Naive B cell (primary cell): ENCODE measurements at regions not wholly inside any gene's neighbourhood (a gene's known extent, or its start where the extent isn't known, plus 50 kb on each side); places are given as distances from the start of the nearest gene placed in this dataset.

ENCODE experiments used
- ATAC-seq, 2 donors: fragments of 150-1000 bp; cut with Tn5 transposase; 2 replicates each; pipeline ENCODE4 v1.10.0; 2021; ENCODE audit warnings: low read depth in 2 of 2, mild to moderate bottlenecking in 2 of 2, moderate library complexity in 2 of 2
- DNase-seq: peaks from one replicate; pipeline ENCODE4 v3.0.0; 2022
- H3K27ac Mint-ChIP-seq, 6 donors: one replicate each; pipeline ENCODE4 v1.8.0; 2020 to 2022; ENCODE audit warnings: mild to moderate bottlenecking in 6 of 6, mixed read lengths in 6 of 6, moderate library complexity in 5 of 6, inconsistent platforms in 2 of 6
- H3K27me3 Mint-ChIP-seq, 3 donors: one replicate each; pipeline ENCODE4 v1.8.0; 2021 to 2022; ENCODE audit warnings: mixed read lengths in 3 of 3, mild to moderate bottlenecking in 1 of 3
- H3K36me3 Mint-ChIP-seq, 2 donors: one replicate each; pipeline ENCODE4 v1.8.0; 2020 to 2022; ENCODE audit warnings: mixed read lengths in 2 of 2, inconsistent platforms in 1 of 2, mild to moderate bottlenecking in 1 of 2
- H3K4me1 Mint-ChIP-seq, 3 donors: one replicate each; pipeline ENCODE4 v1.8.0; 2020 to 2022; ENCODE audit warnings: mixed read lengths in 3 of 3, inconsistent platforms in 1 of 3, mild to moderate bottlenecking in 1 of 3, moderate library complexity in 1 of 3
- H3K4me3 Mint-ChIP-seq, 8 donors: one replicate each; pipeline ENCODE4 v1.8.0; 2020 to 2022; ENCODE audit warnings: mild to moderate bottlenecking in 8 of 8, mixed read lengths in 8 of 8, moderate library complexity in 8 of 8, inconsistent platforms in 2 of 8
- H3K9me3 Mint-ChIP-seq, 7 donors: one replicate each; pipeline ENCODE4 v1.8.0; 2020 to 2022; ENCODE audit warnings: mixed read lengths in 7 of 7, mild to moderate bottlenecking in 5 of 7, inconsistent platforms in 2 of 7, moderate library complexity in 1 of 7

- ATAC-seq (no peak), DNase-seq (no peak)
- H3K4me1 Mint-ChIP-seq = peaks cover 0 to 7% (median 0%) of the 10 kb centered on the region in 3 donors
- no peaks in the 10 kb centered on the region for H3K36me3 Mint-ChIP-seq
- no peaks in the 10 kb centered on the region for H3K9me3 Mint-ChIP-seq
- H3K27me3 Mint-ChIP-seq = peaks cover 12 to 20% (median 13%) of the 10 kb centered on the region in 3 donors
- H3K4me3 Mint-ChIP-seq = no peak overlapping the region
- H3K27ac Mint-ChIP-seq = no peak overlapping the region
These were observed 61.8 kb upstream of the SLC30A5 start for GRCh38 chr5:69032009-69032408.

DNA sequence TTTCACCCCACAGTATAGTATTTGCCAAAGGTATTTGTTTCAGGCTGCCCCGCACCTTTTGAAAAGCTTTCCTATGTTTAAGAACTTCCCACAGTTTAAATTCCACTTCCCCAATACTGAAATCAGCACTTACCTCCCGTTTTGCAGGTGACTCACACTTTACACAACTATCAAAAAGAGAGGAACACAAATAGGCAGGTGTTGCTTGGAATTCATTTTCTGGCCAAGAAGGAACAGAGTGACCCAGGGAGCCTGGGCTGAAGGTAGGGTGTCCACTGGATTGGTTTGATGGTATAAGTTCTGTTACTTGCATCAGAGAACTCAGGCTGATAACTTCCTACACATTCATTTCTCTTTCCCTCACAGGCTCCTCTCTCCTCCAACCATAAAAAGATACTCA lies 60.1 kb upstream of the SLC30A5 start:
- peaks cover 12 to 20% (median 13%) of the 10 kb centered on the region in 3 donors for H3K27me3 Mint-ChIP-seq
- no peak overlapping the region for H3K27ac Mint-ChIP-seq
- no peak overlapping the region for H3K4me3 Mint-ChIP-seq
- H3K36me3 Mint-ChIP-seq = no peaks in the 10 kb centered on the region
- H3K4me1 Mint-ChIP-seq = peaks cover 0 to 5% (median 0%) of the 10 kb centered on the region in 3 donors
- ATAC-seq (no peak), DNase-seq (no peak)
- no peaks in the 10 kb centered on the region for H3K9me3 Mint-ChIP-seq

- Mint-ChIP-seq H3K27me3 (peaks cover 12 to 20% (median 13%) of the 10 kb centered on the region in 3 donors), H3K9me3 (no peaks in the 10 kb centered on the region), H3K4me3 (no peak overlapping the region), H3K4me1 (no peaks in the 10 kb centered on the region), H3K27ac (no peak overlapping the region), H3K36me3 (no peaks in the 10 kb centered on the region)
- DNase-seq (no peak), ATAC-seq (no peak)
These were observed 58.9 kb upstream of the SLC30A5 start for GRCh38 chr5:69034898-69035297.

GRCh38 chr5:69035665-69036064 lies 58.1 kb upstream of the SLC30A5 start:
- no peaks in the 10 kb centered on the region for H3K36me3 Mint-ChIP-seq
- H3K4me3 Mint-ChIP-seq = no peak overlapping the region
- H3K4me1 Mint-ChIP-seq = no peaks in the 10 kb centered on the region
- H3K27ac Mint-ChIP-seq = no peak overlapping the region
- H3K9me3 Mint-ChIP-seq = no peaks in the 10 kb centered on the region
- DNase-seq = no peak
- H3K27me3 Mint-ChIP-seq = peaks cover 12 to 15% (median 13%) of the 10 kb centered on the region in 3 donors
- ATAC-seq = no peak

DNA sequence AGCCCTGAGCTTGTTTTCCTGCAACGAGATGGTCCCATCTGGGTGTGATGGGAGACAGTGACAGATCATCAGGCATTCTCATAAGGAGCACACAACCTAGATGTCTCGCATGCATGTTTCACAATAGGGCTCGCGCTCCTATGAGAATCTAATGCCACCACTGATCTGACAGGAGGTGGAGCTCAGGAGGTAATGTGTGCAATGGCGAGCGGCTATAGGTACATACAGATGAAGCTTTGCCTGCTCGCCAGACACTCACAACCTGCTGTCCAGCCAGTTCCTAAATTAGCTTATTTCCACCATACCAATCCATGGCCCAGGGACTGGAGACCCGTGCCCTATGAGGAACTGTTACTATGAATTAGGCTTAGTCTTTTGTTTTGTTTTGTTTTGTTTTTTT lies 55.3 kb upstream of the SLC30A5 start:
- no peak for DNase-seq
- no peaks in the 10 kb centered on the region for H3K36me3 Mint-ChIP-seq
- H3K9me3 Mint-ChIP-seq = no peaks in the 10 kb centered on the region
- no peak for ATAC-seq
- H3K27me3 Mint-ChIP-seq = no peaks in the 10 kb centered on the region
- no peak overlapping the region for H3K27ac Mint-ChIP-seq
- no peak overlapping the region for H3K4me3 Mint-ChIP-seq
- H3K4me1 Mint-ChIP-seq = peaks cover 0 to 5% (median 0%) of the 10 kb centered on the region in 3 donors

- Mint-ChIP-seq H3K27ac (no peak overlapping the region), H3K27me3 (no peaks in the 10 kb centered on the region), H3K36me3 (no peaks in the 10 kb centered on the region), H3K4me3 (no peak overlapping the region), H3K4me1 (peaks cover 0 to 5% (median 4%) of the 10 kb centered on the region in 3 donors), H3K9me3 (no peaks in the 10 kb centered on the region)
- DNase-seq (no peak), ATAC-seq (no peak)
These were observed 54.0 kb upstream of the SLC30A5 start for GRCh38 chr5:69039829-69040228.

DNA sequence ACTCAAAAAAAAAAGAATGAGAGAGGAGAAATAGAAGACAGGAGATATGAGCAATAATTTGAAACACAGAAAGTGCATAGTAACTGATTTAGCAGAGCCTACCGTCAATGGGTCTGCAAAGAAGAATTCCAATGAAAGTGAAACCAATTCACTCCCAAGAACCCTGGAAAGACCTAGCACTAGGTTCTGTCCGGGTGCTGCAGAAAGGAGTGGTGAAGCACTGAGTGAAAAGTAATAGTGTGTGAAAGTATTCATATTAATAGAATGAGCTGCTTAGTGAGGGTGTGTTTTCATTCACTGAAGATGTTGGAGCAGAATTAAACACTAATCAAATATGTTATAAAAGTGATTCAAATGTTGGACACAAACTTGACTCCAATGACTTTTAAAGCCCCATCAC lies 51.3 kb upstream of the SLC30A5 start:
- H3K9me3 Mint-ChIP-seq = no peaks in the 10 kb centered on the region
- ATAC-seq = peak; percentile 15 to 18
- no peak for DNase-seq
- peaks cover 0 to 5% (median 4%) of the 10 kb centered on the region in 3 donors for H3K4me1 Mint-ChIP-seq
- H3K36me3 Mint-ChIP-seq = no peaks in the 10 kb centered on the region
- H3K4me3 Mint-ChIP-seq = peak overlapping the region in 3 of 8 donors; percentile 55 to 85 (median 80)
- no peaks in the 10 kb centered on the region for H3K27me3 Mint-ChIP-seq
- H3K27ac Mint-ChIP-seq = peak overlapping the region in 3 of 6 donors; percentile 29 to 87 (median 84)

- Mint-ChIP-seq H3K27ac (peak overlapping the region; percentile 59 to 93 (median 85)), H3K27me3 (no peaks in the 10 kb centered on the region), H3K9me3 (no peaks in the 10 kb centered on the region), H3K36me3 (no peaks in the 10 kb centered on the region), H3K4me1 (peaks cover 0 to 5% (median 4%) of the 10 kb centered on the region in 3 donors), H3K4me3 (peak overlapping the region; percentile 55 to 93 (median 88))
- DNase-seq = peak; percentile 83
- ATAC-seq = peak; percentile 95
These were observed 50.7 kb upstream of the SLC30A5 start for GRCh38 chr5:69042915-69043654.

GRCh38 chr5:69043655-69043996 lies 50.2 kb upstream of the SLC30A5 start:
- no peaks in the 10 kb centered on the region for H3K9me3 Mint-ChIP-seq
- DNase-seq (no peak), ATAC-seq (no peak)
- H3K27ac Mint-ChIP-seq = peak overlapping the region in 2 of 6 donors; percentile 59 to 84
- H3K36me3 Mint-ChIP-seq = no peaks in the 10 kb centered on the region
- H3K27me3 Mint-ChIP-seq = no peaks in the 10 kb centered on the region
- peaks cover 0 to 5% (median 4%) of the 10 kb centered on the region in 3 donors for H3K4me1 Mint-ChIP-seq
- peak overlapping the region in 6 of 8 donors; percentile 38 to 93 (median 88) for H3K4me3 Mint-ChIP-seq
